ENCODE measurements at regions not wholly inside any gene's neighbourhood (a gene's known extent, or its start where the extent isn't known, plus 50 kb on each side); places are given as distances from the start of the nearest gene placed in this dataset.

DNA sequence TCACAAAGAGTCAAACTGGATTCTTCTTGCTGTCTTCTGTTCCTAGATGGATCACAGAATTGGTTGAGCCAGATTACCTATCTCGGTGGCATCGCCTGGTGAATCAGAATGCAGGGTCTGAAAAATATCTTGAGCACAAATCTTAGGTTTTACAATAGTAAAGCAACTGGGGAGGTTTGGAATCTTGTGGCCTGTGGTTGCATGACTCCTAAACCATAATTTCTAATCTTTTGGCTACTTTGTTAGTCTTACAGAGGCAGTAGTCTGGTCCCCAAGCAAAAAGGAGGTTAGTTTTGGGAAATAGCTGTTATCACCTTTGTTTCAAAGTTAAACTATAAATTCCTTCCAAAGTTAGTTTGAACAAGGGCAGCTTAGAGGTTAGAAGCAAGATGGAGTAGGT lies 1488.5 kb upstream of the FLRT2 start:
- TF ChIP-seq, protein P1, sequence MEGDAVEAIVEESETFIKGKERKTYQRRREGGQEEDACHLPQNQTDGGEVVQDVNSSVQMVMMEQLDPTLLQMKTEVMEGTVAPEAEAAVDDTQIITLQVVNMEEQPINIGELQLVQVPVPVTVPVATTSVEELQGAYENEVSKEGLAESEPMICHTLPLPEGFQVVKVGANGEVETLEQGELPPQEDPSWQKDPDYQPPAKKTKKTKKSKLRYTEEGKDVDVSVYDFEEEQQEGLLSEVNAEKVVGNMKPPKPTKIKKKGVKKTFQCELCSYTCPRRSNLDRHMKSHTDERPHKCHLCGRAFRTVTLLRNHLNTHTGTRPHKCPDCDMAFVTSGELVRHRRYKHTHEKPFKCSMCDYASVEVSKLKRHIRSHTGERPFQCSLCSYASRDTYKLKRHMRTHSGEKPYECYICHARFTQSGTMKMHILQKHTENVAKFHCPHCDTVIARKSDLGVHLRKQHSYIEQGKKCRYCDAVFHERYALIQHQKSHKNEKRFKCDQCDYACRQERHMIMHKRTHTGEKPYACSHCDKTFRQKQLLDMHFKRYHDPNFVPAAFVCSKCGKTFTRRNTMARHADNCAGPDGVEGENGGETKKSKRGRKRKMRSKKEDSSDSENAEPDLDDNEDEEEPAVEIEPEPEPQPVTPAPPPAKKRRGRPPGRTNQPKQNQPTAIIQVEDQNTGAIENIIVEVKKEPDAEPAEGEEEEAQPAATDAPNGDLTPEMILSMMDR (IDR thresholded peaks at IDR 0.05) = no peak
- no peak for TF ChIP-seq POLR2A (IDR thresholded peaks at IDR 0.05; ENCODE audit: low read length)
- TF ChIP-seq MYC (IDR thresholded peaks at IDR 0.05; ENCODE audit: borderline replicate concordance, low read length) = no peak
- TF ChIP-seq KDM1A (IDR thresholded peaks at IDR 0.05; ENCODE audit: low read depth) = no peak
- TF ChIP-seq, protein P2, sequence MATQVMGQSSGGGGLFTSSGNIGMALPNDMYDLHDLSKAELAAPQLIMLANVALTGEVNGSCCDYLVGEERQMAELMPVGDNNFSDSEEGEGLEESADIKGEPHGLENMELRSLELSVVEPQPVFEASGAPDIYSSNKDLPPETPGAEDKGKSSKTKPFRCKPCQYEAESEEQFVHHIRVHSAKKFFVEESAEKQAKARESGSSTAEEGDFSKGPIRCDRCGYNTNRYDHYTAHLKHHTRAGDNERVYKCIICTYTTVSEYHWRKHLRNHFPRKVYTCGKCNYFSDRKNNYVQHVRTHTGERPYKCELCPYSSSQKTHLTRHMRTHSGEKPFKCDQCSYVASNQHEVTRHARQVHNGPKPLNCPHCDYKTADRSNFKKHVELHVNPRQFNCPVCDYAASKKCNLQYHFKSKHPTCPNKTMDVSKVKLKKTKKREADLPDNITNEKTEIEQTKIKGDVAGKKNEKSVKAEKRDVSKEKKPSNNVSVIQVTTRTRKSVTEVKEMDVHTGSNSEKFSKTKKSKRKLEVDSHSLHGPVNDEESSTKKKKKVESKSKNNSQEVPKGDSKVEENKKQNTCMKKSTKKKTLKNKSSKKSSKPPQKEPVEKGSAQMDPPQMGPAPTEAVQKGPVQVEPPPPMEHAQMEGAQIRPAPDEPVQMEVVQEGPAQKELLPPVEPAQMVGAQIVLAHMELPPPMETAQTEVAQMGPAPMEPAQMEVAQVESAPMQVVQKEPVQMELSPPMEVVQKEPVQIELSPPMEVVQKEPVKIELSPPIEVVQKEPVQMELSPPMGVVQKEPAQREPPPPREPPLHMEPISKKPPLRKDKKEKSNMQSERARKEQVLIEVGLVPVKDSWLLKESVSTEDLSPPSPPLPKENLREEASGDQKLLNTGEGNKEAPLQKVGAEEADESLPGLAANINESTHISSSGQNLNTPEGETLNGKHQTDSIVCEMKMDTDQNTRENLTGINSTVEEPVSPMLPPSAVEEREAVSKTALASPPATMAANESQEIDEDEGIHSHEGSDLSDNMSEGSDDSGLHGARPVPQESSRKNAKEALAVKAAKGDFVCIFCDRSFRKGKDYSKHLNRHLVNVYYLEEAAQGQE (IDR thresholded peaks at IDR 0.05) = no peak
- no peak for TF ChIP-seq NFE2L2 (conservative IDR thresholded peaks at IDR 0.05; ENCODE audit: low read length)
- TF ChIP-seq FOSL2 (IDR thresholded peaks at IDR 0.05) = no peak
- no peak for TF ChIP-seq FOSL2 (CRISPR knock-in tag; IDR thresholded peaks at IDR 0.05)
- TF ChIP-seq, protein P3, sequence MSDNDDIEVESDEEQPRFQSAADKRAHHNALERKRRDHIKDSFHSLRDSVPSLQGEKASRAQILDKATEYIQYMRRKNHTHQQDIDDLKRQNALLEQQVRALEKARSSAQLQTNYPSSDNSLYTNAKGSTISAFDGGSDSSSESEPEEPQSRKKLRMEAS (IDR thresholded peaks at IDR 0.05) = no peak
- no peak for TF ChIP-seq MAFK (IDR thresholded peaks at IDR 0.05; ENCODE audit: partially characterized antibody)
- TF ChIP-seq RCOR1 (IDR thresholded peaks at IDR 0.05; ENCODE audit: low read depth, low read length) = no peak
- no peak for TF ChIP-seq RAD21 (conservative IDR thresholded peaks at IDR 0.05 in 1 of 2, IDR thresholded peaks at IDR 0.05 in 1 of 2)
- no peak for TF ChIP-seq RFX5 (IDR thresholded peaks at IDR 0.05)
- TF ChIP-seq HOXB13 (CRISPR knock-in tag; IDR thresholded peaks at IDR 0.05; ENCODE audit: low read depth) = no peak
- TF ChIP-seq CBX8 (IDR thresholded peaks at IDR 0.05) = no peak
